GM21737 (cell line): ENCODE measurements at regions not wholly inside any gene's neighbourhood (a gene's known extent, or its start where the extent isn't known, plus 50 kb on each side); places are given as distances from the start of the nearest gene placed in this dataset.

Source experiments
- ATAC-seq: cut with Tn5 transposase; IDR thresholded peaks from one replicate; pipeline ENCODE4 v1.9.1; 2021; ENCODE audit warnings: mild to moderate bottlenecking, moderate library complexity; ENCODE audit not compliant: unreplicated experiment

DNA sequence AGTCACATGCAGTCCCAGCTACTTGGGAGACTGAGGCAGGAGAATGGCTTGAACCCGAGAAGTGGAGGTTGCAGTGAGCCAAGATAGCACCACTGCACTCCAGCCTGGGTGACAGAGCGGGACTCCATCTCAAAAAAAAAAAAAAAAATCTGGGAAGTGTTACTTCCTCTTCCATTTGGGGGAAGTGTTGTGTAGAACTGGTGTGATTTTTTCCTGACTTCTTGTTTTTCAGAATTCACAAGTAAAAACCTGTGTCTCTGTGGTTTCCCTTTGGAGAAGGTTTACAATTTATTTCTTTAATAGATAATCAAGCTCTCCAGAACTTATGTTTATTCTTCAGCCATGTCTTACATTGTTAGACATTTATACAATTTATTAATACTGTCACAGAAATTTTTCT is 396.1 kb downstream of the BRD1 start:
- ATAC-seq = no peak

DNA sequence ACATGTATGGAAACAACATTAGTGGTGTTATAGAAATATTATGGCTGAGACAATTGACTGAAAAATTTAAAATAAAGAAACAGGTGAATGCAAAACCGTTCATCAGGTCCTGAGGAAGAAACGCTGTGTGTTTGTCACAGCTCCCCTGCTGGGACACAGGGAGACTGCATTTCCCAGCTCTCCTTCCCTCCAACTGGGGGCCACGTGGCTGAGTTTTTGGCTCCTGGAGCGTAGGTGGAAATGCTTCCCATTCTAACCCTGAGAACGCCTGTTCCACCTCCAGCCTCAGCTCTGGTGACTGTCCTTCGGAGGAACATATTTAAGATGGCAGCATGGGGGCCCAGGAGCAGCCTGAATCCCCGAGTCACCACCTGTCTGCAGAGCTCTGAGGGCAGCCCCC is 398.6 kb downstream of the BRD1 start:
- no peak for ATAC-seq

DNA sequence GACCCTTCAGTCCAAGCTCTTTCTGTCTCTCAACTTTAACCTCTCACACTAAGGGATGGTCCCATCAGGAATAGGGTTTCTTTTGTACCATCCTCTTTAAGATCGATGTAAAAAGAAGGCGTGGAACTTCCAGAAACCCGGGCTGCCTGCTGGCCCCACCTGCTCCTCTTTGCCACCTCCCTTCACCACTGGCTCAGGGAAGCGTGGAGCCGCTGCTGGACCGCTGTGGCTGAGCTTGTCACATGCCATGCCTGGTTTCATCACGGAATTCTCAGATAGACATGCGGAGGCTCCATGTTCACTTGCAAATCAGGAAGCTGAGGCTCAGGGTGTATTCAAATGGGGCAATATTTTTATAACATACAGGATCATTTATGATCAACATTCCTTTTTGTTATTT is 399.7 kb downstream of the BRD1 start:
- no peak for ATAC-seq

GRCh38 chr22:49427341-49427740 is 400.3 kb downstream of the BRD1 start:
- ATAC-seq = no peak

- no peak for ATAC-seq
These were observed 400.9 kb downstream of the BRD1 start for GRCh38 chr22:49426618-49427266.

DNA sequence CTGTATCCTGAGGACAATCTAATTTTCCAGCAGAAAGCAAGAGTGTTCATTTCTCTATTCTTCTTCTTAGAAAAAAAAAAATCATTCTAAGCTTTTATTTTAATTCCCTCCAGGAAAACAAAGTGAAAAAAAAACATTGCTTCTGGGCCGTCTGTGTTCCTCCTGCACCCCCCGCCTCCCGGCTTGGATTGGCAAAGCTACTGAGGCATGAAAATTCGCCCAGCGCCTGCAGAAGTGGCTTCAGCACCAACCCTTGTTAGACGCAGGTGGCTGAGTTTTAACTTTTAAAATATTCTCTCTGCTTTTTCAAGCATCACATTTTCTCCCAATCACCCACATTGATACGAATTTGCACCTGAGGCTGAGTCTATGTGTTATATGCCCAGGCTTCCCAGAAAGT is 401.6 kb downstream of the BRD1 start:
- ATAC-seq = no peak

GRCh38 chr22:49425356-49425755 is 402.3 kb downstream of the BRD1 start:
- ATAC-seq = no peak

- ATAC-seq = no peak
These were observed 402.8 kb downstream of the BRD1 start for GRCh38 chr22:49424893-49425270.

DNA sequence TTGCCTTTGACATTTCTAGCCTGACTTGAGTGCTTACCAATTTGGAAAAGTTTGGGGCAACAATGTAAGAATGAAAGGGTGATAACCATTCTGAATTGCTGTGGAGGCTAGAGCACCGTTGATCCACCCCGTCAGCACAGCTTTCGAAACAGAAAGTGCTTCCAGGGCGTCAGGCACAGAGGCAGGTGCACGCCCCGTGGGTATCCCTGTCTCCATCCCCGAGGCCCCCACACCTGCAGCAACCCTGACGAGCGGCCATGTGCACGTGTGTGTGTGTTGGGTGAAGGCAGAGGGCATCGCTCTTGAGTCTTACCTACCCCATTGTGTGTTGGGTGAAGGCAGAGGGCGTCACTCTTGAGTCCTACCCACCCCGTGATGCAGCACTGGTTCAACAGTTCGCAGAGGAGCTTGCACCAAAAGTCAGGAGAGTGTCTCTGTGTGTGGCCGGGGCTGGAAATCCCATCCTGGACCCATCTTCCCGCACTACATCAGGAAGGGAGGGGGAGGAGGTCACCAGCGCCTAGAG is 404.5 kb downstream of the BRD1 start:
- ATAC-seq = no peak

GRCh38 chr22:49422701-49423100 is 405.0 kb downstream of the BRD1 start:
- ATAC-seq = no peak

DNA sequence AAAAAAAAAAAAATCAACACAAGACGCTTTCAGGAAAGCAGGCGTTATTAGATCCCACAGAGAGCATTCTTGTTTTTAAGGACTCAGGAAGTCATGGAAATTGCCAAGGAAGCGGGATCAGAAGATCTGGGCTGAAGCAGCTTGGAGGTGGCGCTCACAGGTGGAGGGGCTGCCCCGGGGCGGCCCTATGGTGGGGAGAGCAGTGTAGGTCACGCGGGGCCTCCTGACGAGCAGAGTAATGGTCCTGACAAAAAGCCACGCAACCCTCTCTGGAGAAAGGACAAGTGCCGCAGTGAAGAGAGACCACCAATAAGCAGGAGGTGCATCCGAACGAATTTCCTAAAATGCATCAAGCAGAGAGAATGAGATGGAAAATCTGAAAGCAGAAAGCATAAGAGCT is 407.0 kb downstream of the BRD1 start:
- ATAC-seq = no peak

- no peak for ATAC-seq
These were observed 408.0 kb downstream of the BRD1 start for GRCh38 chr22:49419661-49420060.

- ATAC-seq = no peak
These were observed 408.7 kb downstream of the BRD1 start for GRCh38 chr22:49418943-49419342.

DNA sequence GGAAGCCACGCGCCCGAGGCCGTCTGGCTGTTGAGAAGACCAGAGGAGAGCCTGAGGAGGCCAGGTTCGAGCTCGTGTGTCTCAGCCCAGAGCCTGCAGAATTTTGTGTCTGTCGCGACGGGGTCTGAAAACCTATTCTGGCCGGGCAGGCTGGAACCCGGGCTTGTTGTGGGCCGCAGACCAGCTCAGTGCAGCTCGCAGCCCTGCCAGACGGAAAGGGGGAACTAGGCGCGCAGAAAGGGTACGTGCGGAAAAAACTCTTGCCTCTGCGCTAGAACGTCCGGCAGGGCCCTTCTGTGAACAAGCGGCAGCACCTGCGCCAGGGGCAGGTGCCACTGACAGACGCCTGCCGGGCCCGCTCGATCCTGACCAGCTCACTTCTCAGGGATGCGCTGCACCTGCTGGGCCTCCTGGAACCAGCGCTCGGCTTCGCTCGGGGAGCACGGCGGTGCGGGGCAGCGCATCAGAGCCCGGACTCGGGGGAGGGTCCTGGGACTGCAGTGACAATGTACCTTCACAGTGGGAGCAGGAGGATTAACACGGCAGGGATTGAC is 409.3 kb downstream of the BRD1 start:
- ATAC-seq = no peak

DNA sequence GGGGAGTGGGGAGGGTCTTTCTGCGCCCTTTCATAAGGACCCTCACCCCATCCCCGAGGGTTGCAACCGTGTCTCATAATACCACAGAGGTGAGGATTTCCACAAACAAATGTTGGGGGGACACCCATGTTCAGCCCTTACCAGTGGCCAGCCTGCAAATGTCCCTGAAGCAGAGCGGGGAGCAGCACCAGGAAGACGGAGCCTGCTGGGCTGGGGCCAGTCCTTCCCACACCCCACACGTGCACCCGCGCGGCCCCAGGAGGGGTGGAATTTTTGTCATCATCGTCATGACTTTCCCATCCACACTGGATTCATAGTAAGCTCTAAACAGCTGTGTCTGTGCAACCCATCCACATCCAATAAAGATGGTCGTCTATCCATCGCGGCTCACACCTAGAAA is 409.8 kb downstream of the BRD1 start:
- no peak for ATAC-seq

DNA sequence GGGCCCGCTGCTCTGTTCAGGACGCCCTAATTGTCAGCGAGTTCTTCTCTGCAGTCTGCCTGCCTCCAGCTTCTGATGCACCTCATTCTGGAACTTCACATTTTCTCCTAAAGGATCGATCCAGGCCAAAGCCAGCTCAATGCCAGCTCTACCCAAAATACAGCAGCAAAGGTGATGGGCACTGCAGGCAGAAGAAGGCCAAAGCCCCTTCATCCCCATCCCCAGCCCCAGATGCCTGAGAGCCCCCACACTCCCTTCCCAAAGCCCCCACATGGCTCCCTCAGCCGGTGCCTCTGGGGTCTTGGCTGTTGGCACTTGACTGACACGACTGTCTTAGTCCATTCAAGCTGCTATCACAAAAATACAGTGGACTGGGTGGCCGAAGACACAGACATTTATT is 410.3 kb downstream of the BRD1 start:
- no peak for ATAC-seq

DNA sequence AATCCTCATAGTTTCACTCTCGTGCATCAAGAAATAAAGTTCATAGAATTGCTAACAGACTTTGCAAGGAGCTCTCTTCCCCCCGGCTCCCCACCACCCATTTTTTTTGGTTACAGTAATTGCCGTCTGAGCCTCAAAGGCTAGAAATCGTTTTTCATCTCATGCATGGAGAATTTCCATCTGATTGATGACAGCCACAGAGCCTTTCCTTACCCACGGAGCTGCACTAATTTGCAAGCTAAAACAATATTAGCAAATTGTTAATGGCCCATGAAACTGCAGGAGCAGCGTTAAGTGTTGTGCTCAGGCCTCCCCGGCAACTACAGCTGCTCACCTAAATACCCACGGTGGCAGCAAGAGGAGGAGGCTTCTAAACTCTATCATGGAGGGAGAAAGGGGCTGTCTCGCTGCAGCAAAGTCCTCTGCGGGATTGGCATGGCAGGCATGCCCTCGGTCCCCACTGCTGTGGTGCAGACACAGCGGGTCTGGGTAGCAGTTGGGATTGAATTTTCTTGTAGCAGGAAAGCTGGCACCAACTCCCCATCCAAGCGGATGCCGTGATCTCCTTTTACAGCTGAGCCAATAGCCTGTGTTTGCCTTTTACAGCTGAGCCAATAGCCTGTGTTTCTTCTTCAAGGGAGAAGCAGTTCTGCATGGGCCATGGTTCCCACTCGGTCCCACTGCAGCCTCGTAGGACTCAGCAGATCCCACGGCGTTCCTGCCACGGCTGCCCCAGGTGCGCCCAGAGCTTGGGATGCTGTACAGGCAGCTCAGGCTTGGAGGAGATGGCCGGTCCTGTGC is 412.3 kb downstream of the BRD1 start:
- no peak for ATAC-seq

GRCh38 chr22:49413551-49413950 is 414.1 kb downstream of the BRD1 start:
- ATAC-seq = no peak

- no peak for ATAC-seq
These were observed 414.5 kb downstream of the BRD1 start for GRCh38 chr22:49413146-49413545.

DNA sequence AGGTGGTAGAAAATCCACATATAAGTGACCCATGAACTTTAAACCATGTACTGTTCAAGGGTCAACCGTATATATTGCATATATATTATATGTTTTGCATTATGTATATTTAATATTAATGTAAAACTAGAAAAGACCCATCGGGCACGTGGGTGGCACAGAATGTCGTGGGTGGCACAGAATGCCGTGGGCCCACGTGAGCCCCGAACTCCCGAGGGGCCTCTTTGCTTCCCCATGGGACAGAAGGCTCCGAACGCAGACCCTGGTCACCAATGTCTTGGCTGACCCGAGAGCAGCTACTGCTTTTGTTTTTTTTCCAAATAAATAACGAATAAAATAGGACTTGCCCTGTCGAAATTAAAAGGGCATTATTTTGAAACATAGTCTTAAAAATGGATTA is 415.4 kb downstream of the BRD1 start:
- ATAC-seq = no peak

- no peak for ATAC-seq
These were observed 416.4 kb downstream of the BRD1 start for GRCh38 chr22:49411236-49411635.
